GM18861 (cell line): ENCODE measurements at regions not wholly inside any gene's neighbourhood (a gene's known extent, or its start where the extent isn't known, plus 50 kb on each side); places are given as distances from the start of the nearest gene placed in this dataset.

Experiments used
- ATAC-seq: cut with Tn5 transposase; IDR thresholded peaks from one replicate; pipeline ENCODE4 v1.9.1; 2021; ENCODE audit not compliant: unreplicated experiment

DNA sequence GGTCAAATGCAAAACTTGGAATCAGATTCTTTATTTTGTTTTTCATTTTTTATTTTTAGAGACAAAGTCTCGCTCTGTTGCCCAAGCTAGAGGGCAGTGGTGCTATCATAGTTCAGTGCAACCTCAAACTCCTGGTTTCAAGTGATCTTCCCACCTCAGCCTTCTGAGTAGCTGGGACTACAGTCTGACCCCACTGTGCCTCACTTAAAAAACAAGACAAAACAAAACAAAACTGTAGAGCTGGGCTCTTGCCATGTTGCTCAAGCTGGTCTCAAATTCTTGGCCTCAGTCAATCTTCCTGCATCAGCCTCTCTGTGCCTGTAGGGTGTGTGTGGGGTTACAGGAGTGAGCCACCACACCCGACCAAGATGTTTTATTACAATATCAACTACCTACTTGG lies 396.0 kb upstream of the USP24 start:
- no peak for ATAC-seq

DNA sequence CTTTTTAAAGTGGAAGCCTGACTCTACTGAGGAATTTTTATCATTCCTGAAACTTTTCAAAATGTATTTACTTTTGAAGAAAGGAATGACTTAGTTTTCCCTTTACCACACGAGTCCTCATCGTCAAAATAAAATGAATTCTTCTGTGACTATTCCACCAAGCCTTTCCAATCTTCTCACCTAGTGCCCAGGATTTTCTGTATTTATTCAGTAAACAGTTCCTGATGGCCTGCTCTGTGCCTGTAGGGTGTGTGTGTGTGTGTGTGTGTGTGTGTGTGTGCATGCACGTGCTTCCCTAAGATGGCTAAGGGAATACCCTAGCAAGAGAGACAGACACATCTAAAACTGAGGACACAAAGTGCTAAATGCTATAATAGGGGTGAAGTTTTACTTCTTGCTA lies 395.0 kb upstream of the USP24 start:
- ATAC-seq, result no peak

DNA sequence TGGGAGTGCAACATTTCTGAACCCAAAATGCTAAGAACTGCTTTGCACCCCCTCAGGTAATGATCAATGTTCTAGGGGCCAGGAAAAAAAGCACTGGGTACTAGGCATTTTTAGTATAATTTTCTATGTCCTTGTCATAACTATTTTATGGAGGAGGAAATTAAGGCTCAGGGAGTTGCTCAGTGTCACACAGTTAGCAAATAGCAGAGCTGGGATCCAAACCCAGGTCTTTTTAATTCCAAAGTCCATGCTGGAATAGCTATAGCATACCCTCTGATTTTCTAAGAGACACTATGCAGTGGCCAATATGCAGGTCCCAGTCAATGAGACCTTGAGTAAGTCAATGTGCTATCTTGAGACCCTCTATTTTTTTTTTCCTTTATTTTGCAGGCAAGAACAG lies 394.5 kb upstream of the USP24 start:
- no peak for ATAC-seq

DNA sequence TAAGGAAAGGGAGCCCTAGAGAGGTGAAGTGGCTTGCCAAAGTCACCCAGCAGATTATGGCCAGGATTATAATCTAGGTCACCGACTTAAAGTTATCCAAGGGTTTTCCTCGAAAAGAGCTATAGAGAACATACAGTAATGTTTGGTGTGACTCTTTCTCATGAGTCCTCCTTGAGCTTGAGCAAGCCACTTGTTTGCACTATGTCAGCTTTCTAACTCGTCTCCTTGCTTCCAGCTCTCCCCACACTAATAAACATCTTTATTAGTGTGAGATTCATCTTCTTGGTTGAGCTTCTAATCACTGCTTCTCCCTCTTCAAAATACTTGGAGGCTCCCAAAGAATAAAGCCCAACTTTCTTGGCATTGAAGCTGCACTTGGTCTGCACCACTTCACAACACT lies 390.0 kb upstream of the USP24 start:
- no peak for ATAC-seq

DNA sequence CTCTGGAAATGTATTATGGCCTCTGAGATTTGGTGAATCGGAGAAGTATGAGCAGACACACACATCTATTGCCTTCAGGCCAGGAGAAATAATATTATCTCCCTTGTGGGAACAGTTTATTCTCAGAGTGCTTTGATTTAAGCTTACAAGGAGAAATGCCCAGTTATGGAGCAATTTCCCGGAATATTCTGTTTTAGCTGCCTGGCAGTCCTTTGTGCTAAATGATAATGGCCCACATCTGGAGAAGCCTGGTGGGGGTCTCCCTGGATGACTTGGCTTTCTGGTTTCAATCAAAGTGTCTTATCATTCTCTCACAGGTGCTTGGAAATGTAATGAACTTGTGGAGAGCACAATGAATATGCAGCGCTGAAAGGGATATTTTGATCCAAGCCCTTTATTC lies 389.6 kb upstream of the USP24 start:
- ATAC-seq, result no peak

DNA sequence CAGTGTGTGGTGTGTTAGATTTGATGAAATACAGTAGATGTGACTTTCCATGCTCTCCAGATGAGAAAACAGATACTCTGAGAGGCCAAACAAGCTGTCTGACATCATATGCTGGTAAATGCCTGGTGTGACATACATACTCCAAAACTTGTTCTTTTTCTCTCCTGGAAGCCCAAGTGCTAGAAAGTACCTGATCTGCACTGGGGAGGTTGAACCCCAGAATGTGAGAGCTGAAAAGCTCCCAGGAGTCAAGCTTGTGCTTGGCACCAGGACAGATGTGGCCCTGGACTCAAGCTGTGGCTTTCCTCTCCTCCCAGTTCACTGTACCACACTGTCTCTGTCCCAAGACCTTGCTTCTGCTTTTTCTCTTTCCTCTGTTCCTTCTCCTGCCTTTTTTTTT lies 389.0 kb upstream of the USP24 start:
- no peak for ATAC-seq

DNA sequence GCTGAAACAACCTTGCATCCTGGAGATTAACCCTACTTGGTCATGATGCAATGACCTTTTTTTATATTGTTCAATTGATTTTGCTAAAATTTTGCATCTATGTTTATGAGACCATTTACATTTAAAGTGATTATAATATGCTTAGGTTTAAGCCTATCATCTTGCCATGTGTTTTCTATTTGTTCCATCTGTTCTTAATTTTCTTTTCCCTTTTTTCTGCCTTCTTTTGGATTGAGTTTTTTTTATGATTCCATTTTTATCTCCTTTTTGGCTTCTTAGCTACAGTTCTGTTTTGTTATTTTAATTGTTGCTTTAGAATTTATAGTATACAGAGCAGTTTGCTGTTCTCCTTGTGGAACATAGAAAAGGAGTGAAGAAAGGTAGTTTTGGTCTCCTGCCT lies 385.1 kb upstream of the USP24 start:
- ATAC-seq, result no peak

DNA sequence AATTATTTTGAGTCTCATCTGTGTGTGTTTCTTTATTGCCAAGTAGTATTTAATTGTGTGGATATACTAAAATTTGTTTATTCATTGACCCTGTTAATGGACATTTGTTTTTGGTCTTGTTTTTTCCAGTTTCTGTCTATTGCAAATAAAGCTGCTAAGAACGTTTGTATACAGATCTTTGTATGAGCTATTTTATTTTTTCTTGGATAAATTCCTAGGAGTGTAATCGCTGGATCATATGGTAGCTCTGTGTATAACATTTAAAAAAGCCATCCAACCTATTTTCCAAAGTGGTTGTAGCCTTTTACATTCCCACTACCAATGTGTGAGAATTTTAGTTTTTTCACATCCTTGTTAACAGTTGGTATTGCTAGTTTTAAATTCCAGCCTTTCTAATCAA lies 382.7 kb upstream of the USP24 start:
- no peak for ATAC-seq

DNA sequence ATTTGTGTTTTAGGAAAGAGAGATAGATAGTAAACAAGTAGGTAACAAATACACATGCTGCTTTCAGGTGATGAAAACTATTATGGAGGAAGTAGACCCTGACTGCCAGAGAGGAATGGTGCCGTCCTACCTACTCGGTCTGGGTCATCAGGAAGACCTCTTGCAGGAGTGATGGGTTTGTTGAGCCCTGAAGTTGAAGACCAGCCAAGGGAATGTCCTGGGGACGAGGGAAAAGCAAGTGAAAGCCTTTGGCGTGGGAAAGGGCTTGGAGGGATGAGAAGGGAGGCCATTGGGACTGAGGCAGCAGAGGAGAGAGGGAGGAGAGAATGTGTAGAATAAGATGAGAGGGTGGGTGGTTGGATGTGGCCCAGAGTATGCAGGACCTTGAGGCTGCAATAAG lies 379.5 kb upstream of the USP24 start:
- ATAC-seq, result no peak

DNA sequence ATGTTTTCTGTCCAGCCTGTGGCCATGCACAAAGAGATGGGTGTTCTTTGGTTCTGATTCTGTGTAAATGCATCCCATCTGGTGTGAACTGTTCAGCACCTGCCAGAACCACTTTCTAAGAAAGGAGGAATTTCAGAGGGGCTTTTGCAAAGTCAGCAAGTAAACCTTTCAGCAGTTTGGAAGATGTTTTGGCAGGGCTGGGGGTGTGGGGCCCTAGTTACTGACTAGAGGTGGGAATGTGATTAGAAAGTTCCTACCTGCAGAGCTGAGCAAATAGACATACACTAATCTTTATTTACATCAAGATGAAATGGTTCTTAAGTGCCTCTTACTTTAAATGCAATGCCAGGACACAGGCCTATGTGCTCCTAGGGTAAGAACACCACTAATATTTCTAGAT lies 378.1 kb upstream of the USP24 start:
- ATAC-seq, result no peak

DNA sequence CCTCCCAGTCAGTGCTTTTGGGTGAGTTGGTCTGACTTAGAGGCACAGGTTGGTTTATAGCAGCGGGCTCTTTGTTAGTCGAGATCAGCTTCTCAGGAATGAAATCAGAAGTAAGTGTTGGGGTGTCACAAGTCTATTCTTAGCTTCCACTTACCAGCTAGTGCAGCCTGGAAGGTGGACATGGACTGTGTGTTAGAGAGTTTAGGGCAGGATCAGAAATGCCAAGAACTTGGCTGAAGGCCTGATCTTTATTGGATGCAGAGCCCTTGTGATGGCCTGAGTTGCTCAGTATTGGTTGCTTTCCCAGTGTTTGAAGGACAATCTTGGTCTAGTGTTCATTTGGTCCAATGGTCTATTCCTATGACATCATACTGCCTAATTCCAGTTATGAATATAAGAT lies 377.0 kb upstream of the USP24 start:
- ATAC-seq, result no peak

DNA sequence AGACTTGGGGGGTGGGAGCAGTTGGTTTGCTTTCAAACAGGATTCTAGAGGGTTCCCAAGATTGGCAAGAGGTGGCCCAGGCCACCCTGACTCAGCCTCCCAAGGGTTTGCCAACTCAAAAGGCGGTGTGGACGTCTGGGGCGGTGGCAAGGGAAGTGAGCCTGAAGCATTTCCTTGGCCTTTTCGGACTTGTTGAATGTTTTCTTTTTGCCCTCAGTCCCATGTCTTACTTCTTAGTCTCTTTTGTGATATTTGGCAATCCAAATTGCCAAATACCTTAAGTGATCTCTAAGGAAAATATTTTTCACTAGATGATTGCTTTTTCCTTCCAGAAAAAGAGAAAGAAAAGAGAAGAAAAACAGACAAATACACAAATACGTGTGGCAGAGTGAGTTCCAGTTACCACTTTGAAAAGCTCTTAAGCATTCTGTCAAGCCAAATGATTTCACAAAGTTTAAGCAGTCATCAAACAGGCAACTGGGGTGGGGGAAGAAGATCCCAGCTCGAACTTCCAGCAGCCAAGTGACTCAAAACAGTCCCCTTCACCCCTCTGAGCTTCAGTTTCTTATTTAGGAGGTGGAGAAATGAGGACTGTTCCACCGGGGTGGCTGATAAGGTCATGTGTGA lies 374.6 kb upstream of the USP24 start:
- no peak for ATAC-seq

DNA sequence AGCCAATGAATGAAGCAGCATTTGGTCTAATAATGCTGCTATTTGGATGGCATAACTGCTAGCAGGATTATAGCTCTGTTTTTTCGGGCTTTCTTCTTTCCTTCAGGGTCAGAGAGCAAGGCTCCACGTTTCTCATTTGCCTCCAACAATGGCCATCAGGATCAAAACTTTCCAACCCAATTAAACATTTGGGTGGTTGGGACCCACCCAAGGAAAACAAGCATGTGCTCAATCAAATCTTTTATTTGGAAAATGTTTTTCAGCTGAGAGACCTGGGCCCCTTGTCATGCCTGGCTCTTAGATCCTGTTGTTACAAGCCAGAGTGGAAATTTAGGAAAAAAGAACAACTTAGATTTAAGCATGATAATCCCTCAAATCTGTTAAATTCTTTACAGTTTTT lies 373.1 kb upstream of the USP24 start:
- ATAC-seq, result no peak

DNA sequence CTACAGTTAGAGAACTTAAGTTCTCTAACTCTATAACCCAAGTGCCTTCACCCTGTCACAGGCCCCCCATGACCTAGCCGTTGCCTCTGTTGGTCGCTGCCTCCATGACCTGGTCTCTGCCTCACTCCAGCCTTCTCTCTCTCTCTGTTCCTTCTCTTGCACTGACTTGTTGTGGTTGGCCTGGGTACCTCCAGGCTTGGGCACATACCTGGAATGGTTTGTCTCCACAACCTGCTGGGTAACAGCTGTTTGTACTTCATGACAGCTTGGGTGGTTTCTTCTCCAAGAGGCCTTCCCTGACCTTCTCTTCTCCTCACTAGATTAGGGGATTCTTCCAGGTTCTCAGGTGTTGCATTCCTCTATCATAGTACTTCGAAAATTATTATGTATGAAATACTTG lies 371.6 kb upstream of the USP24 start:
- ATAC-seq, result no peak

DNA sequence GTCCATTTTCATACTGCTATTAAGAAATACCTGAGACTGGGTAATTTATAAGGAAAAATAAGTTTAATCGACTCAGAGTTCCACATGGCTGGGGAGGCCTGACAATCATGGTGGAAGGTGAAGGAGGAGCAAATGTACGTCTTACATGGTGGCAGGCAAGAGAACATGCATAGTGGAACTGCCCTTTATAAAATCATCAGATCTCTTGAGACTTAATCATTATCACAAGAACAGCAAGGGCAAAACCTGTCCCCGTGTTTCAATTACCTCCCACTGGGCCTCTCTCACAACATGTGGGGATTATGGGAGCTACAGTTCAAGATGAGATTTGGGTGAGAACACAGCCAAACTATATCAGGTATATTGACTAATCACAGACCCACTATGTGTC lies 370.2 kb upstream of the USP24 start:
- ATAC-seq, result no peak

DNA sequence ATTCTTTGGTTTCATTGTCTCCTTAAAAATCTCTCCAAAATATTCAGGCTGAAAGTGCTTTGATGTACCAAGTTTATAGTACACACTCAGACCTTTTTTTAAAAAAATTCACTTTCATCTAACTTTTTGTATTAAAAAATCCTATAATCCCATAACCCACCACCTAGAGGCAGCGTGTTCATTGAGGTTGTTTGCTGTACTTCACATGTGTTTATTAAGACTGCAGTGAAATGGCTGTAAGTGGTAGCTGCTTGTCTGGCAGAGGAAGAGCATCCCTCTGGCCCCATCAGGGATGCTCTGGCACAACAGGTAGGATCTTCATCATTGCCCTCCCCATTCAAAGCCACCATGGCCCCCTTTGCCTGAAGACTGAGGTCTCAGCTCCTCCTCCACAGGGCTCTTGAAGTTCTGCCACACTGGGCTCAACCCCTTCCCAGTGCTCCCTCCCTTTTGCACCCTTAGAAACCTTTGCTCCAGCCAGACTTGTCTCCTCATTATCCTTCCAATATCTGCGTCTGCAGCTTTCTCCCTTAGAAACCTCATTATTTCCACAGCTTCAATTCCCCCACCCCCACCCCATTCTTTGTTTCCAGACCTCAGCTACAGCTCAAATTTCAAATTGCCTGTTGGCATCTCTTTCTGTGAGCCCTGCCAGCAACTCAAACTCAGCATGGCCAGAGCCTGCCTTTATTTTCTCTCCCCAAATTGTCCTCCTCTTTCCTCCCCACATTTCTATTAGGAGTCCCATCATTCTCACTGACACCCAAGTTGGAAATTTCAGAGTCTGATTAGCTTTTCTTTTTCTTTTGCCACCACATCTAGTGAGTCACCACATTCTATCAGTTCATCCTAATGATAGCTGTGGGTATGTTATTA lies 369.6 kb upstream of the USP24 start:
- ATAC-seq, result no peak

DNA sequence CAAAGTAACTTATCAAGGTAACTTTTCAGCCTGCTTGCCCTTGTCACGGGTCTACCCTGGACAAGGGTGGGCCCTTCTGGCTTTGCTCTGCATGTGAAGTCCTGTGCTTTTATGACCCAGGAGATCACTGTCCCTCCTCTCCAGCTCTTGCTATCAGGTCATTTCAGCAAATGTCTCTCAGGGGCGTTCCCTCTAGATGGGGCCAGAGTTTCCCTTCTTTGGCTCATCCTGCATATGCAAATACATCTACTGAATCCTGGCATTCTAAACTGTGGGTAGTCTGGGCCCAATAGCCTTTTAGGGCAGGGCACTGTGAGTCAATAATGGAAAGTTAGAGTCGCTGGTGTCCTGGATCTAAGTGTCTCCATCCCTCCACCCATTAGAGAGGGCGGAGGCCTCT lies 366.9 kb upstream of the USP24 start:
- no peak for ATAC-seq

DNA sequence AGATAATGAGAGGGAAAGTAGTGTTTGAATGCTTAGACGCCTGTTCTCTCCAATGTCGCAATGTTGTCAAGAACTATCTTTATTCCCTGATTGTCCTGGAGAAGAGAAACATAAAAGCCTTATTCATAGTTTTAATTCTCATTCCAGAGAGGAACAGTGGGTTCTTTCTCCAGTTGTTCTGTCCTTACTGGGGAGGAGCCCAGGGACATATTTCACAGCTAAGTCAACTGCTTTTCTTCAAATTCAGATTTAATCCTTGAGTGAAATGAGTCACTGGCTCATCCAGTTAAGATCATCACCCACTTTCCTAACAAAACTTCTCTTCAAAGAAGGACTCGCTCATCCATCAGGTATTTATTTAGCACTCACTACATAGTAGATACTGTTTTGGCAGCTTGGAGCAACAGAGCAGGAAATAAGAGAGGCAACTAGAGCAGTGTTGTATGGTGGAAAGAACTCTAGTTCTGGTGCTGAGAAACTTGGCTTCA lies 365.7 kb upstream of the USP24 start:
- ATAC-seq, result no peak

DNA sequence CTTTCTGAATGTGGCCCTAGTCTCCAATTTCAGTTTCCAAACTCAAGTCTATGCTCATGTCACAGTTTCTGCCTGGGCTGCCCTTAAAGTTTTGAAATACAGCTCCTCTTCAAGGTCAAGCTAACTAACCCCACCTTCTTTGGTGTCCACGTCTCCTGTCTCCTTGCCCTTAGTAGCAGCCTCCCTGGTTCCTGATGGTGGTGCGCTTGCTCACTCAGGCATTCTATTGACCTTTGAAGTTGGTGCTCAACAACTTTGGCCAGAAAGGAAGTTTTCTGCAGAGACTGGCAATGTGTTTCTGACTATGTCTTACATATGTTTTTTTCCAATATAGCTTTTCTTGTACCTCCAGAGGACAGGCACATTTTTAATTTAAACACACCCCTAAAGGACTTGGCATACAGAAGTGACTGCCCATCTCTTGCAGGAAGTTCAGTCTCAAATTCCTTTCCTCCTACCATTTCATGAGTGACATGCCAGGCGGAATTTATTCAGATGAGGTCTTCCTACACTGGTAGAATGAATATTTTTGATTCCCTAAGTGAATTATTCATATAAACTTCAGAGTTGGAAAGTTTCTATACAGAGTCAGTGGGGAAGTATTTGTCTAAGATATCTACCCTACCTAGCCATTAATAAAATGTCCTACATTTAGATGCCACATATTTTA lies 364.3 kb upstream of the USP24 start:
- no peak for ATAC-seq

DNA sequence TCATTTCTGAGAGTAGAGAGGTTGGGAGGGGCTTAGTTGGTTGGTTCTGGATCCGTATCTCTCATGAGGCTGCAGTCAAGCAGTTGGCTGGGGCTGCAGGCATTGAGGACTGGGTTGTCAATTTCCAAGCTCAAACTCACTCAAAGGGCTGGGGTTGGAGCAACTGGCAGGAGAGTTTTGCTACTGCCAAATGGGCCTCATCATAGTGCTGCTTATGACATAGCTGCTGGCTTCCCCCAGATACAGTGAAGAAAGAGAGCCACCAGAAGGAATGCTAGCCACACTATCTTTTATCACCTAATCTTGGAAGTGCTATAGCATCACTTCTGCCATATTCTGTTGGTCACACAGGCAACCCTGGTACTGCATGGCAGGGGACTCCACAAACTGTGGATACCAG lies 363.5 kb upstream of the USP24 start:
- no peak for ATAC-seq

DNA sequence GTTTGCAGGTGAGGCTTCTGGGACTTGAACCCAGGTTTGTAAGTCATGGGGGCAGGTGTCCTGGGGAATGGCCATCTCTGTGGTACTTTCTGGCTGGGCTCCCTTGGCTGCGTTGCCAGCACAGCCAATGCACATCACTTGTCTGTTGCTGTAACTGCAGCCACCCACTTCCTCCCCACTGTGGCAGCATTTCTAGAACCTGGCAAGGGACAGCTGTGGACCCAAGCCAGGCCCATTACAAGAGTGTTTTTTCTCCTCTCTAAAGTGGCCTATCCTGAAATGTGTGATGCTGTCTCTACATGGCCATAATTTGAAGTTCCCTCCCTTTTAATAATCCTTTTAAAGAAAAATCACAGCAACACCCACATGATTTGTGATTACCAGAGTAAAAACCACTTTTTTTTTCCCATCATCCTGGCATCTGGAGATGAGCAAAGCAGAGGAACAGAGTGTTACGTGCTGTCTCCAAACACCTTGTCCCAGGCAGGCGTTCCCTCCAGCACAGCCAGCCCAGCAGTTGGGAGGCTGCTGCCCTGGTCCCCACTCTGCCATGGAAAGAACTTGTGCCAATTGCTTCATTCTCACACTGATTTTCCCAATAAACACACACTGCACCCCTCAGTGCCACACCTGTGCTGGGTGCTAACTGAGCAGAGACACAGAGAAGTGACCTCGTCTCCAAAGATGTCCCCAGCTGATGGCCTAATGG lies 360.6 kb upstream of the USP24 start:
- no peak for ATAC-seq
